Heart left ventricle (tissue), 13 donors: ENCODE measurements at regions not wholly inside any gene's neighbourhood (a gene's known extent, or its start where the extent isn't known, plus 50 kb on each side); places are given as distances from the start of the nearest gene placed in this dataset.

Source experiments
- POLR2A ChIP-seq, 2 donors: fragments of 450-650 bp; IDR thresholded peaks; one replicate each; pipeline ENCODE4 v1.6.1; 2017; ENCODE audit warnings: antibody characterized with exemption in 2 of 2, mild to moderate bottlenecking in 2 of 2, moderate library complexity in 2 of 2
- TF ChIP-seq, protein P1 (sequence below), 12 donors: fragments of 200-600 bp; sonication (generic) in 4 of 12; IDR thresholded peaks; one replicate each; pipeline versions ENCODE4 v1.5.0 to v1.8.0; 2018 to 2022; ENCODE audit warnings: antibody characterized with exemption in 12 of 12, mild to moderate bottlenecking in 5 of 12
- donor health status: ischemic (EF 13 %, LVEDD 7.1; RV severe dilation, severe dysfunction).
- donor health status: DM: no; HTN: yes; CAD: no.
- donor health status: DM: no; HTN: no; CAD: no.
- donor health status: ischemic (EF 25% LVEDD 6.9; RV normal size, moderate dysfunction).
- donor health status: ischemic (EF 25% LVEDD 5.7; RV mildly dilated, moderate dysfunction).
- donor health status: ischemic (EF 35%, LVEDD 5.7; RV mildly dilated, moderate dysfunction).
- donor health status: nonischemic (EF 11% LVEDD 7.7; RV severe dilation, severe dysfunction).
- donor health status: DM: yes; HTN: yes; CAD: no.
- donor health status: PGD.
- donor health status: ischemic (EF 29% LVEDD 5.4; RV normal size, mild dysfunction).
- donor health status: nonischemic (EF 23%, LVEDD 6.1; RV moderate dilation, normal function).

DNA sequence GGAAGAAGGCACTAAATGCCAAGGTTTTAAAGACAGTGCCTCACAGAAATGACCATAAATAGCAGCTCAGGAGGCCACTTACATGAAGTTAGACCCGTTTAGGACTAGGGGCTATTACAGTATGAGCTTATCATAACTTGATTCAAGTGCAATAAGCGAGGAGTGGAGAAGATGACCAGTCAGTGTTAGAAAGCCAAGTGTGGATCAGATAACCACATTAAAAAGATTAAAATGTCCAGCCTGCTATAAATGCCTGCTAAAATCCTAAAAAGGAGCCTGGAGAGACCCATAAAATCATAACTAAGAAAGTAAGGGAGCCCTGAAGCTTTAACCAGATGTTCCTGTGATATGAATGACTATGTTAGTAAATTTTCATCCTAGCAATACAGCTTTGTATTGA lies 117.5 kb upstream of the ZNF521 start:
- TF ChIP-seq POLR2A (IDR thresholded peaks at IDR 0.05) = no peak
- TF ChIP-seq, protein P1, sequence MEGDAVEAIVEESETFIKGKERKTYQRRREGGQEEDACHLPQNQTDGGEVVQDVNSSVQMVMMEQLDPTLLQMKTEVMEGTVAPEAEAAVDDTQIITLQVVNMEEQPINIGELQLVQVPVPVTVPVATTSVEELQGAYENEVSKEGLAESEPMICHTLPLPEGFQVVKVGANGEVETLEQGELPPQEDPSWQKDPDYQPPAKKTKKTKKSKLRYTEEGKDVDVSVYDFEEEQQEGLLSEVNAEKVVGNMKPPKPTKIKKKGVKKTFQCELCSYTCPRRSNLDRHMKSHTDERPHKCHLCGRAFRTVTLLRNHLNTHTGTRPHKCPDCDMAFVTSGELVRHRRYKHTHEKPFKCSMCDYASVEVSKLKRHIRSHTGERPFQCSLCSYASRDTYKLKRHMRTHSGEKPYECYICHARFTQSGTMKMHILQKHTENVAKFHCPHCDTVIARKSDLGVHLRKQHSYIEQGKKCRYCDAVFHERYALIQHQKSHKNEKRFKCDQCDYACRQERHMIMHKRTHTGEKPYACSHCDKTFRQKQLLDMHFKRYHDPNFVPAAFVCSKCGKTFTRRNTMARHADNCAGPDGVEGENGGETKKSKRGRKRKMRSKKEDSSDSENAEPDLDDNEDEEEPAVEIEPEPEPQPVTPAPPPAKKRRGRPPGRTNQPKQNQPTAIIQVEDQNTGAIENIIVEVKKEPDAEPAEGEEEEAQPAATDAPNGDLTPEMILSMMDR (IDR thresholded peaks at IDR 0.05) = no peak
